Ecto neural progenitor cell (in vitro differentiated cells): ENCODE measurements at regions not wholly inside any gene's neighbourhood (a gene's known extent, or its start where the extent isn't known, plus 50 kb on each side); places are given as distances from the start of the nearest gene placed in this dataset.
"Not testable (repeated sequence)": the region's sequence is repeated elsewhere in the genome, so short reads cannot be mapped to it uniquely, and the experiment has no call there.

Experiments used
- DNase-seq: peaks from one replicate; pipeline ENCODE4 v3.0.0-alpha.2; 2018; ENCODE audit warnings: low spot score

- DNase-seq = peak; percentile 46
Observed at GRCh38 chr5:171542525-171543140, 123.2 kb downstream of the FGF18 start.

- DNase-seq = peak; percentile 19
Observed at GRCh38 chr5:171543148-171543815, 123.8 kb downstream of the FGF18 start.

- DNase-seq = no peak
Observed at GRCh38 chr5:171544913-171545765, 125.7 kb downstream of the FGF18 start.

- no peak for DNase-seq
Observed at GRCh38 chr5:171549274-171549673, 129.8 kb downstream of the FGF18 start.

GRCh38 chr5:171553817-171554216, 134.4 kb downstream of the FGF18 start:
- not testable (repeated sequence) for DNase-seq

GRCh38 chr5:171555160-171555559, 135.7 kb downstream of the FGF18 start:
- DNase-seq = no peak

GRCh38 chr5:171562822-171563221, 143.4 kb downstream of the FGF18 start:
- no peak for DNase-seq

GRCh38 chr5:171568389-171568788, 148.9 kb downstream of the FGF18 start:
- no peak for DNase-seq

GRCh38 chr5:171569065-171569712, 149.7 kb downstream of the FGF18 start:
- no peak for DNase-seq

GRCh38 chr5:171570244-171570825, 150.9 kb downstream of the FGF18 start:
- DNase-seq = no peak

GRCh38 chr5:171571663-171572062, 152.2 kb downstream of the FGF18 start:
- DNase-seq = no peak

GRCh38 chr5:171573021-171573420, 153.6 kb downstream of the FGF18 start:
- no peak for DNase-seq

GRCh38 chr5:171573451-171574225, 154.2 kb downstream of the FGF18 start:
- DNase-seq = no peak

GRCh38 chr5:171574376-171574775, 154.9 kb downstream of the FGF18 start:
- DNase-seq = no peak

- DNase-seq = no peak
Observed at GRCh38 chr5:171575386-171575785, 155.9 kb downstream of the FGF18 start.

GRCh38 chr5:171575808-171576207, 156.4 kb downstream of the FGF18 start:
- DNase-seq = no peak

- DNase-seq = no peak
Observed at GRCh38 chr5:171577042-171577758, 157.8 kb downstream of the FGF18 start.

GRCh38 chr5:171578049-171578828, 158.8 kb downstream of the FGF18 start:
- DNase-seq = peak; percentile 79

GRCh38 chr5:171578829-171579491, 159.5 kb downstream of the FGF18 start:
- no peak for DNase-seq
